ENCODE measurements at regions not wholly inside any gene's neighbourhood (a gene's known extent, or its start where the extent isn't known, plus 50 kb on each side); places are given as distances from the start of the nearest gene placed in this dataset.

GRCh38 chr13:55245005-55245644 is 1895.6 kb upstream of the PRR20A start:
- 66% methylated on average over 4 of the region's 4 CpGs for WGBS
- Histone ChIP-seq H3K27ac (ENCODE audit: low read depth in 1 of 2, low read length in 2 of 2) (no peak overlapping the region), H3K36me3 (ENCODE audit: control insufficient read depth in 4 of 4, insufficient read depth in 3 of 4, low read depth in 1 of 4, low read length in 3 of 4) (no peaks in the 10 kb centered on the region), H3K4me1 (ENCODE audit: control insufficient read depth in 4 of 4, insufficient read depth in 4 of 4, low read length in 3 of 4) (no peaks in the 10 kb centered on the region), H3K9me3 (ENCODE audit: control insufficient read depth in 4 of 4, low read length in 3 of 4) (no peaks in the 10 kb centered on the region), H3K27me3 (ENCODE audit: control insufficient read depth in 4 of 4, insufficient read depth in 4 of 4, low read length in 3 of 4) (no peaks in the 10 kb centered on the region), H3K9ac (ENCODE audit: low read depth in 1 of 2, low read length in 2 of 2) (no peak overlapping the region), H3K4me3 (ENCODE audit: low read depth in 1 of 3, low read length in 3 of 3) (no peak overlapping the region)
- no peak for DNase-seq (ENCODE audit: low spot score)
- peak; percentile 43 to 49 for TF ChIP-seq RAD21 (IDR thresholded peaks at IDR 0.05)
- TF ChIP-seq CTCF (IDR thresholded peaks at IDR 0.05; ENCODE audit: low read depth, low read length, missing input control) = peak; percentile 27
- TF ChIP-seq RXRA (IDR thresholded peaks at IDR 0.05) = no peak

- H3K9me3 ChIP-seq (ENCODE audit: control insufficient read depth in 4 of 4, low read length in 3 of 4) = no peaks in the 10 kb centered on the region
- no peaks in the 10 kb centered on the region for H3K4me1 ChIP-seq (ENCODE audit: control insufficient read depth in 4 of 4, insufficient read depth in 4 of 4, low read length in 3 of 4)
- H3K9ac ChIP-seq (ENCODE audit: low read depth in 1 of 2, low read length in 2 of 2) = no peak overlapping the region
- TF ChIP-seq HNF4A (conservative IDR thresholded peaks at IDR 0.05) = no peak
- no peak for TF ChIP-seq TAF1 (conservative IDR thresholded peaks at IDR 0.05)
- TF ChIP-seq EGR1 (IDR thresholded peaks at IDR 0.05; ENCODE audit: low read depth in 2 of 2) = no peak
- TF ChIP-seq RXRA (IDR thresholded peaks at IDR 0.05) = no peak
- no peak for TF ChIP-seq FOXA1 (IDR thresholded peaks at IDR 0.05)
- no peak for TF ChIP-seq ZBTB33 (IDR thresholded peaks at IDR 0.05)
- TF ChIP-seq REST (IDR thresholded peaks at IDR 0.05) = no peak
- TF ChIP-seq YY1 (IDR thresholded peaks at IDR 0.05) = no peak
- TF ChIP-seq ATF3 (IDR thresholded peaks at IDR 0.05) = no peak
- no peak for TF ChIP-seq MAX (IDR thresholded peaks at IDR 0.05)
- TF ChIP-seq HNF4G (IDR thresholded peaks at IDR 0.05) = no peak
- no peak for TF ChIP-seq SP1 (IDR thresholded peaks at IDR 0.05)
- no peak for TF ChIP-seq JUND (IDR thresholded peaks at IDR 0.05)
- no peak for TF ChIP-seq GABPA (IDR thresholded peaks at IDR 0.05 in 1 of 2, conservative IDR thresholded peaks at IDR 0.05 in 1 of 2)
- DNase-seq (ENCODE audit: low spot score) = no peak
- 82% methylated on average over 6 of the region's 6 CpGs for WGBS
- no peak overlapping the region for H3K27ac ChIP-seq (ENCODE audit: low read depth in 1 of 2, low read length in 2 of 2)
- H3K4me3 ChIP-seq (ENCODE audit: low read depth in 1 of 3, low read length in 3 of 3) = no peak overlapping the region
- no peaks in the 10 kb centered on the region for H3K36me3 ChIP-seq (ENCODE audit: control insufficient read depth in 4 of 4, insufficient read depth in 3 of 4, low read depth in 1 of 4, low read length in 3 of 4)
- no peaks in the 10 kb centered on the region for H3K27me3 ChIP-seq (ENCODE audit: control insufficient read depth in 4 of 4, insufficient read depth in 4 of 4, low read length in 3 of 4)
Measured at GRCh38 chr13:55255236-55255635, 1885.5 kb upstream of the PRR20A start.
